ENCODE measurements at regions not wholly inside any gene's neighbourhood (a gene's known extent, or its start where the extent isn't known, plus 50 kb on each side); places are given as distances from the start of the nearest gene placed in this dataset.

DNA sequence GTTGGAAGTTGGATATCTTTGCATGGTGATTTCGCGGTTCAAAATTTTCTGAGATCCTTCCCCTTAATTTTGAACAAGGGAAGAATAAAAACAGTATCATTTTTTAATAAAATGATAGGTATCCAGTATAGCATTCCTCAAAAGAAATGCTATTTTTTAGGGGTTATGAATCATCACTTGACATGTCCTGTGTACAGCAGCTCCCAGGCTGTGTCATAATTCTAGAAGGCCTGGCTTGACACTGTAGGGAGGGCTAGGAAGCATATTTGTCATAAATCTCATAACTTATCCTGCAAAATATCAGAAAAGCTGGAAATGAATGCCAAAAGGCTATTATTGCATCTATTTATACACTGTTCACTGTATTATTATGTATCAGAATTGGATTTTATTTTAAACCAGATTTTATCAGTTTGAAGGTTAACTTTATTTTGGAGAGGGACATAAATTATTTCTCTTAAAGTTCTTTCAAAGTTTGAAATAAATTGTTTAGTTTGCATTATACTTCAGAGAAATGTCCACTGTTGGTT, 539.1 kb upstream of the ROBO2 start:
- TF ChIP-seq POLR2AphosphoS5 (IDR thresholded peaks at IDR 0.05) (no peak), EP300 (IDR thresholded peaks at IDR 0.05) (no peak), POLR2A (IDR thresholded peaks at IDR 0.05) (no peak)
- TF ChIP-seq, protein P1, sequence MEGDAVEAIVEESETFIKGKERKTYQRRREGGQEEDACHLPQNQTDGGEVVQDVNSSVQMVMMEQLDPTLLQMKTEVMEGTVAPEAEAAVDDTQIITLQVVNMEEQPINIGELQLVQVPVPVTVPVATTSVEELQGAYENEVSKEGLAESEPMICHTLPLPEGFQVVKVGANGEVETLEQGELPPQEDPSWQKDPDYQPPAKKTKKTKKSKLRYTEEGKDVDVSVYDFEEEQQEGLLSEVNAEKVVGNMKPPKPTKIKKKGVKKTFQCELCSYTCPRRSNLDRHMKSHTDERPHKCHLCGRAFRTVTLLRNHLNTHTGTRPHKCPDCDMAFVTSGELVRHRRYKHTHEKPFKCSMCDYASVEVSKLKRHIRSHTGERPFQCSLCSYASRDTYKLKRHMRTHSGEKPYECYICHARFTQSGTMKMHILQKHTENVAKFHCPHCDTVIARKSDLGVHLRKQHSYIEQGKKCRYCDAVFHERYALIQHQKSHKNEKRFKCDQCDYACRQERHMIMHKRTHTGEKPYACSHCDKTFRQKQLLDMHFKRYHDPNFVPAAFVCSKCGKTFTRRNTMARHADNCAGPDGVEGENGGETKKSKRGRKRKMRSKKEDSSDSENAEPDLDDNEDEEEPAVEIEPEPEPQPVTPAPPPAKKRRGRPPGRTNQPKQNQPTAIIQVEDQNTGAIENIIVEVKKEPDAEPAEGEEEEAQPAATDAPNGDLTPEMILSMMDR (IDR thresholded peaks at IDR 0.05): no peak
